ENCODE measurements at regions not wholly inside any gene's neighbourhood (a gene's known extent, or its start where the extent isn't known, plus 50 kb on each side); places are given as distances from the start of the nearest gene placed in this dataset.

GRCh38 chr1:209455145-209455544, 128.4 kb upstream of the CAMK1G start:
- no peak for DNase-seq

GRCh38 chr1:209455661-209456358, 127.7 kb upstream of the CAMK1G start:
- no peak for DNase-seq

DNA sequence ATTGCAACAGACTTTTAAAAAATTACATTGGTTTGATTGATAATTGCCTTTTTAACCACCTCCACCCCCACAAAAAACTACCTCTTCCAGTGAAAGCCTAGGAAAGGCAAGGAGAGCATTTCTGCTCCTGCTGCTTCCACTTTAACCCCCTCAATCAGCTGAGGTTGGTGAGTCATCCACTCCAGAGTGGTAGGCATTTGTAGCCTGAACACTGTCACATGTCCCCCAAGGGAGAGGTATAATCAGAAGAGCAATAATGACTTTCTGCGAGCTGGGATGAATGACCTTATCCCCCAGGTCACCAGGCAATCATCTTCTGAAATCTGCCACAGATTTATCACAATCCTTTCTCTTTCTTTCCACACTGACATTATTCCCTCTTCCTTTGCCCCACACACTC, 126.6 kb upstream of the CAMK1G start:
- no peak for DNase-seq

DNA sequence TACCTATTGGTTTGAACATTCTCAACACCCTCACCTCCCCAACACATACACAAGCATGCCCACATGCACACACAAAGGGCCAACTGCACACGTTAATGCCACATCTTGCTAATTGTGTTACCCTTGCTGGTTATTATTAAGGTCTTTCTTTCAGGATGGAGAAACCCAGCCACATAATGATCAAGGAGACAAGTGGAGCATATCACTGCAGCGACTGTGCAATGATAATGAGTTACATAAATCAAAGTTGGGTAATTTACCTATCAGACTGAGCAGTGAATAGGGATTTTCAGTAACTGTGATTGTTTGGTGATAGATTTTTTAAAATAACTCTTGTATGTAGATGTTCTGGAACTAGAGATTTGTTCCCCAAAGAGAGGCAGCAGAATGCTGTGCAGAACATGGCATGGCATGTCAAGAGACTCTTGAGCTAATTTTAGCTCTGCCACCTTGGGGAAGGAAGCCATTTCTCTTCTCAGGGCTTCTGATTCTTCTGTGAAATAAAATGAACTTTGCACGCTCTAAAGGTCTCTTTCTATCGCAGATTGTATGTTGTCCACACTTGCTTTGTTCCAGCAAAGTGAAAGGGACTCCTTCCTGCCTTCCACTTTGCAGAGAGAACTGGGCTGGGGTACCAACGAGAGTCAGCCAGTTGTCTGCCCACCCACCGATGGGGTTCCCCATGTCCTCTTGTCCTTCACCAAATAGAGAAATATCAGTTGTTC, 126.0 kb upstream of the CAMK1G start:
- no peak for DNase-seq

GRCh38 chr1:209458921-209459320, 124.6 kb upstream of the CAMK1G start:
- no peak for DNase-seq

DNA sequence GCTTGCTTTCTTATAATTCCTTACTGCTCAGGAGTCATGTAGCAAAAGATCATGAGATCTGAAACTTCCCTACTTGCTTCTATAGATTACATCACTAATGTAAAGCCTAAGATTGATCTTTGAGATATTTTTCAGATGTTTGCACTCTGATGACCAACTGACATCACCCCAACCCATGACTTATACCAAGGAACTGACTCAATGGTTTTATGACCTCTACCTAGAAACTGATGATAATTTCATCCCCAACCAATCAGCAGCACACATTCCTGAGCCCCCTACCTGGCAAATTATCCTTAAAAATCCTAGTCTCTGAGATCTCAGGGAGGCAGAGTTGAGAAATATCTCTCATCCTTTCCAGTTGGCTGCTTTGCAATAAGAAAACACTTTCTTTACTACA, 122.3 kb upstream of the CAMK1G start:
- no peak for DNase-seq

DNA sequence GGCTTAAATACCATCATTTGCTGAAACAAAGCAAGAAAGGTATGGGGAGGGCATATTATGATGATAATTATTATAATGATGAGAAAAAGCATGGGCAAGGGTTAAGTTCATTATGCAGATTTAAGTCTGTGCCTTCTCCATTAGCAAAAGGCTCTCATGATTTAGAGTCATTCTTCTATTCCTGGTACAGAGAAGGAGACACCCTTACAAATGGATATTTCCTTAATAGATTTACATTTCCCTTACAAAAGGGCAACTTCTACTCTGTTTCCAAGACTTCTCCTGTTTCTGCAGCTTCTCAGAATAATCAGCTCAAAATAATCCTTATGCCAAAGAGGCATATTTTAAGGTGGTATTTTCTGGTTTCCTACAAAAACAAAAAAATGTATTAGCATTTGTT, 121.1 kb upstream of the CAMK1G start:
- DNase-seq, result no peak

- no peak for DNase-seq
These were observed 120.1 kb upstream of the CAMK1G start for GRCh38 chr1:209463441-209463840.

DNA sequence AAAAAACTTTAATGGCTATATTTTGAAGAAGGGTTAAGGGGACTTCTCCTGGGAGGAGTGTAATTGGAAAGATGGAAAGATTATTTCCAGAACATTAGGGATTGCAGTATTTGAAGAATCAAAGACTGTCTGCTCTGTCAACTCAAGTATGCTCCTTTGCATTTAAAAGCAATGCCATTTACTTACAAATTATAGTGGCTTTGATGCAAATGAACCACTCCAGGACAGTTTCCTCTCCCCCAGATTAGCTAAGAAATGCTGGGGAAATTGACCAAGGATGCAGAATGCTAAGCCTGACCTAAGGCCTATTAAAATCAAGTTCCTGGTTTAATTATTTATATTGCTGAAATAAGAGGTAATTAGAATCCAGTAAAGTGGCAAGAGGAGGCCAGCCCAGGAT, 110.5 kb upstream of the CAMK1G start:
- DNase-seq, result no peak

GRCh38 chr1:209480345-209480744, 103.2 kb upstream of the CAMK1G start:
- DNase-seq, result no peak

DNA sequence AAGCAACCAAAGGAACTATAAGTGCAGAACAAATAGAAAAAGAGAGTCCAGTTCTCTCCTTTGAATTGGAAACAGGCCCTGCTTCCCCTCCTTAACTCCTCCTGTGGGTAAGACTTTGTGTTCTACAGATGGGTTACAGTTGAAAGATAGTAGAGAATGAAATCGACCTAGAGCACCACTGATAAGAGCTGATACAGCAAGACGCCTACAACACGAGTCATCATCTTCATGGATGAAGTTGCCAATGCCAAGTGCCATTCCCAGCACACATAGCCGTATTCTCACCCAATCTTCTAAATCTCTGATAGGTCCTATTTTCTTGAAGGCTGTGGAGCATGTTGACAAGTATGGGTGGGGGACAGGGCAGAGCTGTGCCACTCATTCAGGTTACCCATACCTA, 99.8 kb upstream of the CAMK1G start:
- no peak for DNase-seq

DNA sequence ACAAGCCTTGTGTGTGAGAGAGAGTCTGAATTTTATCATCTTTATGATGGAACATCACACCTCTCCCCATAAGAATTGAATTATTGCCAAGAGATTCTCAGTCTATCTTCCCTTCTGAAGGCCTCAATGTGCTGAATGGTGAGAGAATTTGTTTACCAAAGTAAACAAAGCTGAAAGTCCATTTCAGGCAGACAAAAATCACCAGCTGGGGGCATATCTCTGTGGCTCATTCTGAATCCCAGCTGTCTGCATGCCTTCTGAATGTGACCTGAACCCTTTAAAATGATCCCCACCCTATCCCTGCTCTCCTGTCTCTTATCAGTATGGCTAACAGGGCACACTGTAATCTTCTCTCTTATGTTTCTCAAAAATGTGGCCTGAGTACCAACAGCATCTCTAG, 99.1 kb upstream of the CAMK1G start:
- no peak for DNase-seq

GRCh38 chr1:209485167-209485566, 98.3 kb upstream of the CAMK1G start:
- DNase-seq, result no peak

DNA sequence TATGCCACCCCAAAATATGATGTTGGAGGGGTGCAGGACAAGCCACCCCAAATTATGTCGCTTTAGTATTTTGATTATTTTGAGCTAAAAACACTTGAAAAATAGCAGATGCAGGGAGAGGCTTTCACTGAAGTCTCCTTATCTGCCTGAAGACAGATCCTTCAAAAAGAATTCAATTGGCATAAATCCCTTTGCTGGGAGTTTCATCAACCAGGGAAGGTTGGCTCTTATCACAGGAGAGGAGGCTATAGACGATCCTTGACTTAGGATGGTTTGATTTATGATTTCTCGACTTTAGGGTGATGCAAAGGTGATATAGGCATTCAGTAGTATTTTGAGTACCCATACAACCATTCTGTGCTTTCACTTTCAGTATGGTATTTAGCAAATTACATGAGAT, 97.8 kb upstream of the CAMK1G start:
- no peak for DNase-seq

GRCh38 chr1:209486861-209487593, 96.5 kb upstream of the CAMK1G start:
- DNase-seq, result no peak

GRCh38 chr1:209490013-209490412, 93.5 kb upstream of the CAMK1G start:
- DNase-seq, result no peak

GRCh38 chr1:209491031-209491430, 92.5 kb upstream of the CAMK1G start:
- no peak for DNase-seq

GRCh38 chr1:209491496-209491895, 92.0 kb upstream of the CAMK1G start:
- DNase-seq, result no peak

DNA sequence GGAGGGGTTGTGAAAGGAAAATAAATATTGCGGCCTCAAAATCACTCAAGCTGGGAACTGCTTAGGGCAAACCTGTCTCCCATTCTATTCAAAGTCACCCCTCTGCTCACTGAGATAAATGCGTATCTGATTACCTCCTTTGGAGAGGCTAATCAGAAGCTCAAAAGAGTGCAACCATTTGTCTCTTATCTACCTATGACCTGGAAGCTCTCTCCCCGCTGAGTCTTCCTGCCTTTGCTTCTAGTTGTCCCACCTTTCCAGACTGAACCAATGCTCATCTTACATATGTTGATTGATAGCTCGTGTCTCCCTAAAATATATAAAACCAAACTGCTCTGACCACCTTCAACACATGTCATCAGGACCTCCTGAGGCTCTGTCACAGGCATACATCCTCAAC, 91.6 kb upstream of the CAMK1G start:
- DNase-seq, result no peak

- no peak for DNase-seq
These were observed 90.0 kb upstream of the CAMK1G start for GRCh38 chr1:209493559-209493958.

- no peak for DNase-seq
These were observed 85.8 kb upstream of the CAMK1G start for GRCh38 chr1:209497729-209498128.

- no peak for DNase-seq
These were observed 82.5 kb upstream of the CAMK1G start for GRCh38 chr1:209500993-209501392.

DNA sequence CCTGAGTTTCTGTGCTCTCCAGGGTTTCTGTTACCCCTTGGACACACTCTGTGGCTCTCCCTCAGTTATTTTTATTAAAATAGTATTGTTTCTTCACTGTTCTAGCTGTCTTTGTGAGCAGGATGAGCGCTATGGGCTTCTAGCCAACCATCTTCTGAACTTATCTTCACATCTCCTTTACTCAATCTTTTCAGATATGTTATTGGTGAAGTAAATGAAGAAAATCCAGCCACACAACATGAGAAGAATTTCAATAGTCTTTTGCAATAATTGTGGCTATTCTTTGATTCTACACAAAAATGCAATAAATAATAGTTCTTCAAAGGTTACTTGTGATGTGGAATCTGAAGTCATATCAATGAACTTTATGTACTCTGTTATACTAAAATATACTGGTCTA, 80.3 kb upstream of the CAMK1G start:
- no peak for DNase-seq

DNA sequence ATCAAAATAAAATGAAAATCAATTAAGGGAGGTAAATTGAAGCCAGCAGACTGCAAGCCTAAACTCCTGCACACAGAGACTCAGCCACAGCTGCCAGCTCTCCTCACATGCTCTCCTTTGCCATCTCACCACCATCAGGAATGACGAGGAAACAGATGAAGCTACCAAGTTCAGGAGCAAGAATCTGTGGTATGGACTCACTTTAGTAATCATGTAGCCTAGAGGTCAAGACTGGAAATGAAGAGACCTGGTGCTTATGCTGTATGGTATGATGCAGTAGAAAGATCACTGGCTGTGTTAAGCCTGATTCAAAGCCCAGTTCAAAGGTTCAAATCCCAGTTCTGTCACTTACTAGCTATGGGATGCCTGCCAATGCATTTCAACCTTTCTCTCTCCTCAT, 78.9 kb upstream of the CAMK1G start:
- DNase-seq, result no peak
